ENCODE measurements at regions not wholly inside any gene's neighbourhood (a gene's known extent, or its start where the extent isn't known, plus 50 kb on each side); places are given as distances from the start of the nearest gene placed in this dataset.

GRCh38 chr5:91742550-91742949 is 359.4 kb upstream of the ARRDC3 start:
- Mint-ChIP-seq H3K9me3 (ENCODE audit: low read depth) (no peaks in the 10 kb centered on the region), H3K27me3 (ENCODE audit: low read depth) (no peaks in the 10 kb centered on the region), H3K4me1 (ENCODE audit: low read depth) (no peaks in the 10 kb centered on the region), H3K27ac (ENCODE audit: unreplicated experiment) (no peak overlapping the region), H3K4me3 (ENCODE audit: unreplicated experiment) (no peak overlapping the region), H3K36me3 (ENCODE audit: low read depth) (no peaks in the 10 kb centered on the region)
- no peak for DNase-seq (ENCODE audit: low spot score)
- TF ChIP-seq CTCF (IDR thresholded peaks at IDR 0.05), result no peak

- DNase-seq (ENCODE audit: low spot score), result no peak
- TF ChIP-seq CTCF (IDR thresholded peaks at IDR 0.05), result no peak
- no peaks in the 10 kb centered on the region for H3K4me1 Mint-ChIP-seq (ENCODE audit: low read depth)
- H3K36me3 Mint-ChIP-seq (ENCODE audit: low read depth), result no peaks in the 10 kb centered on the region
- H3K9me3 Mint-ChIP-seq (ENCODE audit: low read depth), result no peaks in the 10 kb centered on the region
- no peak overlapping the region for H3K27ac Mint-ChIP-seq (ENCODE audit: unreplicated experiment)
- H3K4me3 Mint-ChIP-seq (ENCODE audit: unreplicated experiment), result no peak overlapping the region
- no peaks in the 10 kb centered on the region for H3K27me3 Mint-ChIP-seq (ENCODE audit: low read depth)
Measured at GRCh38 chr5:91741764-91742505, 358.8 kb upstream of the ARRDC3 start.

GRCh38 chr5:91730026-91730425 is 346.9 kb upstream of the ARRDC3 start:
- H3K4me3 Mint-ChIP-seq (ENCODE audit: unreplicated experiment), result no peak overlapping the region
- H3K36me3 Mint-ChIP-seq (ENCODE audit: low read depth), result no peaks in the 10 kb centered on the region
- no peak overlapping the region for H3K27ac Mint-ChIP-seq (ENCODE audit: unreplicated experiment)
- H3K27me3 Mint-ChIP-seq (ENCODE audit: low read depth), result no peaks in the 10 kb centered on the region
- no peak for DNase-seq (ENCODE audit: low spot score)
- no peaks in the 10 kb centered on the region for H3K4me1 Mint-ChIP-seq (ENCODE audit: low read depth)
- no peak for TF ChIP-seq CTCF (IDR thresholded peaks at IDR 0.05)
- H3K9me3 Mint-ChIP-seq (ENCODE audit: low read depth), result peaks cover 2% of the 10 kb centered on the region

GRCh38 chr5:91727463-91727862 is 344.3 kb upstream of the ARRDC3 start:
- H3K9me3 Mint-ChIP-seq (ENCODE audit: low read depth), result peaks cover 2% of the 10 kb centered on the region
- H3K4me3 Mint-ChIP-seq (ENCODE audit: unreplicated experiment), result no peak overlapping the region
- TF ChIP-seq CTCF (IDR thresholded peaks at IDR 0.05), result no peak
- H3K4me1 Mint-ChIP-seq (ENCODE audit: low read depth), result no peaks in the 10 kb centered on the region
- H3K36me3 Mint-ChIP-seq (ENCODE audit: low read depth), result no peaks in the 10 kb centered on the region
- no peak for DNase-seq (ENCODE audit: low spot score)
- H3K27ac Mint-ChIP-seq (ENCODE audit: unreplicated experiment), result no peak overlapping the region
- no peaks in the 10 kb centered on the region for H3K27me3 Mint-ChIP-seq (ENCODE audit: low read depth)

GRCh38 chr5:91722736-91723467 is 339.8 kb upstream of the ARRDC3 start:
- H3K27ac Mint-ChIP-seq (ENCODE audit: unreplicated experiment), result no peak overlapping the region
- H3K9me3 Mint-ChIP-seq (ENCODE audit: low read depth), result peaks cover 4% of the 10 kb centered on the region
- no peaks in the 10 kb centered on the region for H3K4me1 Mint-ChIP-seq (ENCODE audit: low read depth)
- H3K4me3 Mint-ChIP-seq (ENCODE audit: unreplicated experiment), result no peak overlapping the region
- no peaks in the 10 kb centered on the region for H3K36me3 Mint-ChIP-seq (ENCODE audit: low read depth)
- DNase-seq (ENCODE audit: low spot score), result no peak
- TF ChIP-seq CTCF (IDR thresholded peaks at IDR 0.05), result no peak
- H3K27me3 Mint-ChIP-seq (ENCODE audit: low read depth), result no peaks in the 10 kb centered on the region
